ENCODE measurements at regions not wholly inside any gene's neighbourhood (a gene's known extent, or its start where the extent isn't known, plus 50 kb on each side); places are given as distances from the start of the nearest gene placed in this dataset.

DNA sequence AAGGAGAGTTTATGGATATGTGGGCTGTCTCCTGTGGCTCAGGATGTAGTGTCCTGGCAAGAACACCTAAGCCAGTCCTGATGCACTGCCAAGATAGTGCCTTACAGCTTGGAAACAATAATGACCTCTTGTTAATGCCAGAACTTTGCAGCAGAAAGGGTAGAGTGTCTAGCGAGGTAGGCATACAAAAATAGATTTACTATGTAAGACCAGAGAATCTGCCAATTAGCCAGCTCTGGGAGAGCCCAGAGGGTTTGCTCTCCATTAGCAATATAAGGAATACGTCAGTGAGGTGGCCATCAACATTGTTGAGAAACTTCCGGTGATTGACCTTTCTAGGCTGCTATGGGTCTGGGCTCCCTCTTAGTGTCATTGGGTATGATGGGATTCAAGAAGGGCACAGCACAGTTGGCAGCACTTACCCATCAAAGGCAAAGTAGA is 178.5 kb upstream of the GALNT2 start:
- H3K4me3 ChIP-seq (ENCODE audit: low read depth, low read length) = no peak overlapping the region
- no peak for DNase-seq (ENCODE audit: low read depth)
- TF ChIP-seq, protein P1, sequence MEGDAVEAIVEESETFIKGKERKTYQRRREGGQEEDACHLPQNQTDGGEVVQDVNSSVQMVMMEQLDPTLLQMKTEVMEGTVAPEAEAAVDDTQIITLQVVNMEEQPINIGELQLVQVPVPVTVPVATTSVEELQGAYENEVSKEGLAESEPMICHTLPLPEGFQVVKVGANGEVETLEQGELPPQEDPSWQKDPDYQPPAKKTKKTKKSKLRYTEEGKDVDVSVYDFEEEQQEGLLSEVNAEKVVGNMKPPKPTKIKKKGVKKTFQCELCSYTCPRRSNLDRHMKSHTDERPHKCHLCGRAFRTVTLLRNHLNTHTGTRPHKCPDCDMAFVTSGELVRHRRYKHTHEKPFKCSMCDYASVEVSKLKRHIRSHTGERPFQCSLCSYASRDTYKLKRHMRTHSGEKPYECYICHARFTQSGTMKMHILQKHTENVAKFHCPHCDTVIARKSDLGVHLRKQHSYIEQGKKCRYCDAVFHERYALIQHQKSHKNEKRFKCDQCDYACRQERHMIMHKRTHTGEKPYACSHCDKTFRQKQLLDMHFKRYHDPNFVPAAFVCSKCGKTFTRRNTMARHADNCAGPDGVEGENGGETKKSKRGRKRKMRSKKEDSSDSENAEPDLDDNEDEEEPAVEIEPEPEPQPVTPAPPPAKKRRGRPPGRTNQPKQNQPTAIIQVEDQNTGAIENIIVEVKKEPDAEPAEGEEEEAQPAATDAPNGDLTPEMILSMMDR (IDR thresholded peaks at IDR 0.05; ENCODE audit: control insufficient read depth, extremely low read depth, insufficient read depth) = no peak

DNA sequence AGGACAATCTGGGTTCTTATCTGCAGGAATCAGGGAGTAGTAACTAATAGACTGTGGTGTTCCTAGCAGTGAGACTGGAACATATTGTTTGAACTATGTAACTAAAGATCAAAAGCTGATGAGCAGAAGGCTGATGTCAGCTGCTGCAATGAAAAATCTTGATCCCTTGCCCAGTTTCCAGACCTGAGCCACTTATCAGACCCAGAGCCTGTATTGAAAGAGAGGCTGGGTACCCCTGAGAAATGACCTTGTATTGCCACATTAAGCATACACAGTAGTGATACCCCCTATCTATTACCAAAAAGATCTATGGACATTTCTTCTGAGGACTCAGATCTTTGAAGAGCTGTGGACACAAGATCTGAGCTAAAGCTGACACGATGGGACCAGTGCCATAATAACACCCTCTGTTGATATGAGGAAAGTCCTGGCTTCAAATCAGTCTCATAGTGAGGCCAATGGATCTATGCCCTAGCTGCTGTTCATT is 178.0 kb upstream of the GALNT2 start:
- DNase-seq (ENCODE audit: low read depth) = no peak
- TF ChIP-seq, protein P1 (IDR thresholded peaks at IDR 0.05; ENCODE audit: control insufficient read depth, extremely low read depth, insufficient read depth) = no peak
- no peak overlapping the region for H3K4me3 ChIP-seq (ENCODE audit: low read depth, low read length)

DNA sequence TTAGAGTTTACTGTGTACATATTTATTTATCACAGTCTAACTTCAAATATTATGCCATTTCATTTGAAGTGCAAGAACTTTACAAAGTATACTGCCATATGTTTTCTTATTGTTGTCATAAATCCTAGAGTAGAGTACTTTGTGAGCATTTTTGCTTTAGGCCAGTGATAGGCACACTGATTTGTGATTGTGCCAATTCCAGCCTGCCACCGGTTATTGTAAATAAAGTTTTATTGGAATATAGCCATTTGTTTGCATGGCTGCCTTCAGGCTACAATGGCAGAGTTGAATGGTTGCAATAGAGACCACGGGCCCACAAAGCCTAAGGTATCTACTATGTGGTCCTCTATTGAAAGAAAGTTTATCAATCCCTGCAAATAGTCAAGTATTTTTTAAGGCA is 175.8 kb upstream of the GALNT2 start:
- peak; percentile 62 for DNase-seq (ENCODE audit: low read depth)
- TF ChIP-seq, protein P1 (IDR thresholded peaks at IDR 0.05; ENCODE audit: control insufficient read depth, extremely low read depth, insufficient read depth) = no peak
- H3K4me3 ChIP-seq (ENCODE audit: low read depth, low read length) = no peak overlapping the region

DNA sequence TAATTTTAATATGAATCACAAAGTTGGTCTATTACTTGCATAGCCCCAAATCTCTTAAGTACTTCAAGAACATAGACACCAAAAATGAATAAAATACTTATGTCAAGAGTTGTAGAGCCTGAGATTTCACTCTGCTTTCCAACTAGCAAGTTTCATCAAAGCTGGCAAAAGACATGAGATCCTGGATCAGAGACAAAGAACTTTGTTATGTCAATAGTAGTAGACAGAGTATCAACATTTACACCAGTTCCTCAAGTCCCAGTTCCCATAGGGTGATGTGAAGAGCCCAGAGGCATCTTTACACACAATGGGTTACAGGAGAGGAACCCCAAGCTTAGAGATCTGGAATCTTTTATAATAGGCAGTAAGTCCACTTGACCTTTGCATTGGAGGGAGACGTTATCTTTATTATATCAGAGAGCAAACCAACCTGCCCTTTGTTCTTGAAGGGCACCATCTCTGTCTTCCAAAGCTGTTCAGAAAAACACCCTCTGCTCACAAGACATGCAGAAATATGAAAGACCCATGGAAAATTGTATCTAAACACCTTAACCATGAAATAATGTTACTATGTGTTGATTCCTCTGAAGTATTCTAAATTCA is 174.4 kb upstream of the GALNT2 start:
- DNase-seq (ENCODE audit: low read depth) = peak; percentile 80
- TF ChIP-seq, protein P1 (IDR thresholded peaks at IDR 0.05; ENCODE audit: control insufficient read depth, extremely low read depth, insufficient read depth) = no peak
- H3K4me3 ChIP-seq (ENCODE audit: low read depth, low read length) = no peak overlapping the region

DNA sequence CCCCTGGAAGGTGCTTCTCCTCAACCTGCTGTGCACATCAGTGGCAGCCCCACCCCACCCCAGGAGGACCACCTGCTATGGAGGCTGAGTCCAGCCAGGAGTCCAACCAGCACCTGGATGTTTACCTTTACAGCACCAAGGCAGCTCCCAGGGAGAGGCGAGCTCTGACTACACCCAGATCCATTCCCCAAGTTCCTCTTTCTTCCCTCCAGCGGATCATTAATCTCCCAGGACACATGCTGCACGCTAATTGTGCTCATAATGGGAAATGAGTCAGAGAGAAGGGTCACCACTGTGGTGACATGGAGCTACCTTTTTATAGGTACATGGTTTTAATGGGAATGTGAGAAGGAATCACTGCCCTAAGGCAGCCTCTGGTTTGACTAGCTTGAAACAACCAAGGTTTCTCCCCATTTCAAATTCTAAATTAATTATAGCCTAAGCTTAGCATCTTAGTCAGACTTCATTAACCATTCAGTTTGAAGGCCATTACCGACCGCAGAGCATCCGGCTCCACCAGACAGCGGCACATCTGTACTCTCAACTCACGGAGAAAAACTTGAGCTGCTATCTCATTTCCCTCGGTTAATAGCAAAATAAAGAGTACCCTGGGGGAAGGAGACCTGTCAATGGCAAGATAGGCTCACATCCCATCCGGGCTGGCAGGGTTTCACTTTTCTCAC is 173.1 kb upstream of the GALNT2 start:
- TF ChIP-seq, protein P1 (IDR thresholded peaks at IDR 0.05; ENCODE audit: control insufficient read depth, extremely low read depth, insufficient read depth) = no peak
- DNase-seq (ENCODE audit: low read depth) = no peak
- H3K4me3 ChIP-seq (ENCODE audit: low read depth, low read length) = no peak overlapping the region

DNA sequence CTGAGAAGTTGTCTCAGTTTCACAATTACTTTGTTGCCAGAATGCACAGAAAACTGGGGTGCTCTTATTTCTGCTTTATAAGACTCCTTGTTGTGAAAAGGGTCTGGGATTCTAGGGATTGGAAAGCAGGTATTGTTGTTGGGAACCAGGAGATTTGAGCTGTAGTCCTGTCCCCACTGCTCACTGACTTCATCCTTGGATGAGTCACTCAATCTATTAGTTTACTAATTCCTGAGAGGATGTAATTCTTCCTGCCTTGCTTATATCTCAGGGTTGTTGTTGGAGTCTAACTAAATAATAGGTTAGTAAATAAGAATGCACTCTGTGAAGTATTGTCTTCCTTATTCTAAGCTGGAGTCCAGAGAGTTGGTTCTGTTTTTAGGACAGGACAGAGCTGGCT is 172.5 kb upstream of the GALNT2 start:
- TF ChIP-seq, protein P1 (IDR thresholded peaks at IDR 0.05; ENCODE audit: control insufficient read depth, extremely low read depth, insufficient read depth) = no peak
- DNase-seq (ENCODE audit: low read depth) = no peak
- no peak overlapping the region for H3K4me3 ChIP-seq (ENCODE audit: low read depth, low read length)
